ENCODE measurements at regions not wholly inside any gene's neighbourhood (a gene's known extent, or its start where the extent isn't known, plus 50 kb on each side); places are given as distances from the start of the nearest gene placed in this dataset.

- no peak for TF ChIP-seq TARDBP (IDR thresholded peaks at IDR 0.05)
- no peak for TF ChIP-seq SUZ12 (IDR thresholded peaks at IDR 0.05)
- no peak for TF ChIP-seq PKNOX1 (IDR thresholded peaks at IDR 0.05)
- no peak for TF ChIP-seq BHLHE40 (IDR thresholded peaks at IDR 0.05; ENCODE audit: borderline replicate concordance)
- no peak for TF ChIP-seq ARNT (IDR thresholded peaks at IDR 0.05)
- TF ChIP-seq FOXK2 (IDR thresholded peaks at IDR 0.05) = no peak
- TF ChIP-seq ELF4 (IDR thresholded peaks at IDR 0.05) = no peak
- TF ChIP-seq ZNF384 (IDR thresholded peaks at IDR 0.05) = no peak
- TF ChIP-seq NFRKB (IDR thresholded peaks at IDR 0.05) = no peak
These were observed 95.7 kb downstream of the NIBAN1 start for GRCh38 chr1:184878602-184879001.

All from HEK293T (cell line).